HG02870 (cell line): ENCODE measurements at regions not wholly inside any gene's neighbourhood (a gene's known extent, or its start where the extent isn't known, plus 50 kb on each side); places are given as distances from the start of the nearest gene placed in this dataset.

ENCODE experiments used
- ATAC-seq: cut with Tn5 transposase; IDR thresholded peaks from one replicate; pipeline ENCODE4 v1.9.1; 2021; ENCODE audit warnings: mild to moderate bottlenecking, moderate library complexity; ENCODE audit not compliant: unreplicated experiment

DNA sequence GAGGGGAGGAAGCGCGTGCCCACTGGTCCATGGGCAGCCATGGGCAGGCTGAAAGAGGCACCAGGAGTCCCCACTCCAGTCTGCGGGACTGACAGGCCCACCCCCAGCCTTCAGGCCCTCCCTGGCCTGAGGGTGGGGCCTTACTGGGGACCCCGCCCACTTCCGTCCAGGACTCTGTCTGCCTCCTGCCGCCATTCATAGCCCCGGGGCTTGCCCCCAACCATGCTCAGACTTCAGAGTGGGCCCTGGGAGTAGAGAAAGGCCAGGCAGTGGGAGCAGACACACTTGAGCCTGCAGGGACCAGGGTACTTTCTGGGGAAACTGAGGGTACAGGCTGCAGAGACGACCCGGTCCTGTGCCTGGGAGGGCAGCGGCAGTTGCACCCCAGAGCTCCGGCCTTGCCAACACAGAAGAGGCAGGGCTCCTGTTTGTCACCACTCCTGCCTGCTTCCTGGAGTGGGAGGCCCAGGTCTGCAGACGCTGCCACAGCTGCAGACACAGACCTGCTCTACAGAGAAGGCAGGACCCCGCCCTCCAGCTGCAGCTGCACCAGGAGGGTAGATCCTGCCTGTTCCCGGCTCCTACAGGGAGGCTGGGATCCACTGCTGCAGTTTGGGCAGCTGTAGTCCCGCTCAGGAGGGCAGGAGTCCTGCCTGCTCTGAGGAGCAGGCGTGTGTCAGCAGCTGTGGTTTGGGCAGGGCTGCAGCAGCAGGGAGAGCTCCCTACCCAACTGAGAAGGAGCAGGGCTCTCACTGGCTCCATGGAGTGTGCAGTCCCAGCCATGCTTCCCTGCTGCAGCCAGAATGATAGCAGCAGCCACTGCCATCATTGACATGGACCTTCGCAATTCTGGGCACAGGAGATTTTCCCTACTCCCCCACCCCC is 387.9 kb upstream of the ANO3 start:
- no peak for ATAC-seq

DNA sequence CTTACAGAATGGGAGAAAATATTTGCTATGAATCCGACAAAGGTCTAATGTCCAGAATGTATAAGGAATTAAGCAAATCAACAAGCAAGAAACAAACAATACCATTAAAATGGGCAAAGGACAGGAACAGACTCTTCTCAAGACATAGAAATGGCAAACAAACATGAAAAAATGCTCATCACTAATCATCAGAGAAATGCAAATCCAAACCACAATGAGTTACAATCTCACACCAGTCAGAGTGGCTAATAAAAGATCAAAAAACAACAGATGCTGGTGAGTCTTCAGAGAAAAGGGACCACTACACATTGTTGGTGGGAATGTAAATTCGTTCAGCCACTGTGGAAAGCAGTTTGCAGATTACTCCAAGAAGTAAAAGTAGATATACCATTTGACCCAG is 382.0 kb upstream of the ANO3 start:
- ATAC-seq, result no peak

DNA sequence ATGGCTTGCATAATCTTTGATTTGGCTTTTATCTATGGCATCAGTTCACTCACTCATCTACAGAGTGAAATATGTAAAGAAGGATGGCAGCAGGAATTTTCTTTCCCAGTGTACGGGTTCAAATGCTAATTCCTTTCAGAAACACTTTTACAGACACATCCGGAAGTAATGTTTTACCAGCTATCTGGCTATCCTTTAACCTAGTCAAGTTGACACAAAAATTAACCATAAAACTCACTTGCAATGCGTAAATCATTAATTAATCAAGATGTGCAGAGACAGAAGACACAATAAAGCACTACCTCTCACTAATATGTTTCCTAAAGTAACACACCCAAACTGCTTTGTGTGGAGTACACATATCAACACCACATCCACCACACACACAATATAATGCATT is 378.9 kb upstream of the ANO3 start:
- no peak for ATAC-seq

DNA sequence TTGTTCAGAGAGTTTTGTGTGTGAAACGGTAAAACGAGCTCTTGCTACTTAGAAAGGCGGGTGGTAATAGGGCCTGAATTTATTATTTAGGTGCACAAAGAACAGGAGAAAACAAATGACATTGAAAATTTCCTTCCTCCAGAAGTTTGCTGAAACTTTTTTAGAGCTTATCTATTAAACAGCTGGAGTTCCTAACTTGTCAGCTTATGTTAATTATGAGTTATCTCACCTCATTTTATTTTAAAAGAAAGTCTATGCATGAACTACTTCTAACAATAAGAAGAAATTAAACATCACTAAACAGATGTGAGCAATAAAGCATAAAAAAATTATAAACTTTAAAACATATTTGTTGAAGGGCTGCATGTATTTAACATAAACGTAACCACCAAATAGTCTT is 373.9 kb upstream of the ANO3 start:
- ATAC-seq, result no peak

DNA sequence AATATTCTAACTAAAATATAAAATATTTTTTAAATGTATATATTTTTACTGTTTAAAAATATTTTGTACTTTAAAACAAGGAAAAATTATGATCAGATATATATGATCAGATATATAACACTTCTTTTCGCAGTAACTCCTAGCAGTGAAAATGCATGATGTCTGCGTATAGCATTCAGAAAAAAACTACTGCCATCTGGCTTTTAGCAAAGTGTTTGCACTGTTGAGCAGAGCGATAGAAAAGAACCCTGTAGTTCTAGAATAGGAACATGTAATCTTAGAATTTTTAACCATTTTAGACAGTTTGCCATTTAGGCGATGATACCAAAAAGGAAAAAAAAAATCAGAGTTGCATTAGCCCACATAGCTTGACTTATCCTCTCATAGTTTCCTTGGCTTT is 370.4 kb upstream of the ANO3 start:
- ATAC-seq, result no peak

DNA sequence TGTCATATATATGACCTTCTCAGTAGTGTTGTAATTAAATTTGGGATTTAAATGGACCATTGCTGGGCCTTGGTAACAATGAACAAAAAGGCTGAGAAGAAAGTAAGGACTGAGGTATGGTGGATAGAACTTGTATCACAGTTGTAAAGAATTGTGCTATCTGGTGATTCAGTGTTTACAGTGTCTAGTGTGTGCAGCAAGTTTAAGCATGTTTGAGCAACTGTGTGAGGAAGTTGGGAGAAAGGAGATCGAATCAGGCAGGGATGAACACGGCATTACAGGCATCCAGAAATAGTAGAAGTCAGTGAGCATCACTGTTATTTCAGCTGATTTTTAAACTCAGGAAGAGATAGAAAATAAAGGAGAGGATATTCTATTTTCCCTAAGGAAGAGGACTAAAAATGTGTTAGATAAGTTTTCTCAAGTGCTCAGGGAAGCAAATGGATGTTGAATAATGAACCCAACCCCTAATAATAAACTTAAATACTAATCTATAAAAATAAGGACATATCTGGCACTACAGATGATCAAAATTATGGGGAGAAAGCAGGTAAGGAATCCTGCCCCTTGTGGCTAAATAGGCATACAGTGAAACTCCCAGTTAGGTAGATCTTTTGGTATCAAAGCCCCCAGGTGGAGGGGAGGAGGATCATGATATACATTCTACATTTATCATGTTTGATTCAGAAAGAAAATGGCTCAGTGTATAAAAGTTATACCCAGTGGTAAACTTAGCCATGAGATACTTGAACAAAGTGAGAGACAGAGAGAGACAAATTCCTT is 361.0 kb upstream of the ANO3 start:
- no peak for ATAC-seq

DNA sequence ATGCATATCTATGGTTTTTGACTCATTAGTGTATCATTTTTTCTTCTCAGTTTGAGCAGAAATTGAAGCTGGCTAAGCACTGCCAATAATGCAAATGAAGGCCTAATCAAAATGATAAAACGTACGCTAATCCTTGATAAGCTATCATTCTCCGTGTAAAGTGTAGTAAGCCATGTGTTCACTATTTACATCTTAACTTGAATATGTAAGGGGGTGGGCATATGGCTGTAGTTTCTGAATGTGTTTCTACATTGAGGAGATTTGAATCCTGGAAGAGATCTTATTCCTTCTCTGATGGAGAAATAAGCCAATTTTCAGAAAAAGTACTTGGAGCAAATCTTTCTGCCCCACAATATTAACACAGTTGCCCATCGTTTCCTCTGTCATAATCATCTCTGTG is 351.8 kb upstream of the ANO3 start:
- ATAC-seq, result no peak

DNA sequence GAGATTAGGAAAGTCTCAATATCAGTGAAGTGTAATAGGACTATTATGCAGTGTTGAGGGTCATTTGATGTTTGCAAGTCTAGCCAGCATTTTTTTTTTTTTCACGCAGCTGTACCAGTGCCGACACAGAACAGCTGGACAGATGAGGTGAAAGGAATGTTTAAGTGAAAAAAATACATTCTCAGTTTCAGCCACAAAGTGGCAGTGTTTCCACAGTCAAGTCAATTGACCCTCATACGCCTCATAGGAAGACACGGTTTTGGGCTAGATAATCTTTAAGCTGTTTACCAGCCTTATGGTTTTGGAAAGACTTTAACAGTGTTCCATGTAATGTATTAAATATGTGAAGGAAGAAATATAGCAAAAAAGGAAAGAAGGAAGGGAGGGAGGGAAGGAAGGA is 349.9 kb upstream of the ANO3 start:
- peak; percentile 89 for ATAC-seq

DNA sequence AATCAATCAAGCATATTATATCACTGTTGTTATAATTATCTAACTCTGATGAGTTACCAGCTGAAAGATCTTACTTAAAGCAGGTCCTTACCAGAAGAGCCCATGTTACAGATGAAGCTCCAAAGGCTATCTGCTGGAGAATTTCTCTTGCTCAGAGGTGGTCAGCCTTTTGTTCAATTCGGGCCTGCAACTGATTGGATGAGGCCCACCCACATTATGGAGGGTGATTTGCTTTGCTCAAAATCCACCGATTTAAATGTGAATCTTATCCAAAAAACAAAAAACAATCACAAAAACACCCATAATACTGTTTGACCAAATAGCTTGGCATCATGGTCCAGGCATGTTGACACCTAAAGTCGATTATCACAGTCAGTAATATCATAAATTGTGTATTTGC is 348.6 kb upstream of the ANO3 start:
- no peak for ATAC-seq

DNA sequence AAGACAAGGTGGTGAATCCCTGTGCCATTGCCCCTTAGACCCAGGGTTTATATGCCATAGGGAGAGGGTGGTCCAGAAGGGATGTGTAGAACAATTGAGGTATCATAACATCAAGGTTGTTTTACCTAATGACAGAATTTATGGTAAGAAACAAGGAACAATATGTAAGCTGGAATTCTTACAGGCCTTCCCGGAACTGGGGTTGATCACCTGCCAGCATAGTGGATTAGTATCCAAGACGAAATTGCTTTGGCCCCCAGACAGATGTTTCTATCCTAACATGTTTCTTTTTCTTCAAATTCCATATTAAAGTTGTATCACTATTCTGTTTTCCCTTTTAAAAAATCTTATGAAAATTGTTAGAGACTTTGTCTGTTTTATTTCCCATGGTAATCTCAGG is 343.8 kb upstream of the ANO3 start:
- ATAC-seq, result no peak

DNA sequence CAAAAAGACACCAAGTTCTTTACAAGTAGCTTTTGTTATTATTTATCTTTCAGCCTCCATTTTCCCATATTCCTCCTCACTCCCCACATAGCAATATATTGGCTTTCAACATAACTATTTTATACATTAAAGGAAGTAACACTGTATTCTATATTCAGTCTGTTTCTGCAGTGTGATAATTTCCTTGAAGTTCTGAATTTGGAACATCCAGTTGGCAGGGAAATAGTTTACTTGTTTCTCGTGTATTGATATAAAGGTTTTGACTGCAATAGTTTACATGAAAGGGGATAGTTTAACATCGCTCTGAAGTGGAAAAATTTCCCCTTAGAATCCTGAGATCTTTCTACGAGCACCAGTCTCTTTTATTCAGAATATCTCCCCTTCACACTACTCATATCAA is 341.5 kb upstream of the ANO3 start:
- no peak for ATAC-seq

DNA sequence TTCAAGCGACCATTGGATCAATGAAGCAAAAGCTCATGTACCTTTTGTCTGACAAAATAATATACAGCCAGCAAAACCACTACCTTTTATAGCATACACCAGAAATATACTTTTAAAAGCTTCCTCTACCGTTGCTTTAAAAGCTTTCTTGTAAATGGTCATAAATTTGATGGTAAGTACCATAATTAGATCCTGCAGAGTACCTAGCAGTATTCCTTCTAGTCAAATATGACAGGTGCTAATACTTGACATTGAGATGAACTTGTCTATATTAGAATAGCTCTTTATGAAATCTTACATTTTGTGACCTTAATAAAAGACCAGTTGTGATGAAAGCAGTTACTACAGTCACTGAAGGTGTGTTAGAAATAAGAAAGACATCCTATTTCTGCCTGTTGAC is 340.5 kb upstream of the ANO3 start:
- no peak for ATAC-seq

DNA sequence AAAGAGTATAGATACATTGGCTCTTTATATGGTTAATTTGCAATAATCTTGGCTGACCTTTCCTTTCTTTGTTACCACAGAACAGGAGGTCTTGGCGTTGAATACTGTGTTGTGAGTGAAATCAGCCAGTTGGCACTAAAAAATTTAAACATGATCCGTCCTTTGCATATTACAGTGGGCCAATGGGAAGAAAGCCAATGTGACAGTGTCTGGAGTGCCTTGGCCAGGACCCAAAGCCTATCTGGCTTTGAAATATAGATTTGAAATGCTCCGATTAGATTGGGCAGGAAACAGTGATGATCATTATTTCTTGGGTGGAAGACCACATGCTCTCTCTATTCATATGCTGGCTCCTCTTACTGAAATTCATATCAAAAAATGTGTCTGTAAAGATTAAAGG is 339.6 kb upstream of the ANO3 start:
- no peak for ATAC-seq

DNA sequence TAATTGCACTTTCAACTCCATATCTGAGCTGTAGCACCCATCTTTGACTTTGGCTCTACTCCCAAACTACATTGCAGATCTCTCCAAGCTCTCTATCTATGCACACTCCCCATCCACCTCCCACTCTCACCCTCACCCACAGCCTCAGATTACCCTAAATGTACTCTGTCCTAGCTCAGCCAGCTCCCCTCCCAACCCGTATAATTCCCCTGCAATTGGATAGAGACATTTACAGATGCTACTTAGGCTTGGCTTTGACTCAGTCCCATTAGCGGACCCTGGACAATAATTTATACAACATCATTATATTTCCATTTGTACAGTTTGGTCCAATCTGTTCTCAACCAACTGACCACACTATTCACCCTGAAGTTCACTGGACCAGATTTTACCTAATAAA is 338.9 kb upstream of the ANO3 start:
- ATAC-seq, result no peak

DNA sequence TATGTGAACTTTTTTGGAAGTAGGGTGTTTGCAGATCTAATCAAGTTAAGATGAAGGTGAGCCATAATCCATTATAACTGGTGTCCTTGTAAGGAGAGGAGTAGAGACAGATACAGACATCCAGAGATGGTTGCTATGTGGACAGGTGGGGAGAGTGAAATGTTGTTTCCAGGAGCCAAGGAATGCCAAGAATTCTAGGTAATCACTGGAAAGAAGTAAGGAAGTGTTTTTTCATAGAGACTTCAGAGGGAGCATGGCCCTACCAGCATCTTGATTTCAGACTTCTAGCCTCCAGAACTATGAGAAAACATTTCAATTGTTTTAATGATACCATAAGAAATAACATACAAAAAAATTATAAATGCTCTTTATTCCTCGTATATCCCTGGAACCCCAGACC is 320.5 kb upstream of the ANO3 start:
- no peak for ATAC-seq

DNA sequence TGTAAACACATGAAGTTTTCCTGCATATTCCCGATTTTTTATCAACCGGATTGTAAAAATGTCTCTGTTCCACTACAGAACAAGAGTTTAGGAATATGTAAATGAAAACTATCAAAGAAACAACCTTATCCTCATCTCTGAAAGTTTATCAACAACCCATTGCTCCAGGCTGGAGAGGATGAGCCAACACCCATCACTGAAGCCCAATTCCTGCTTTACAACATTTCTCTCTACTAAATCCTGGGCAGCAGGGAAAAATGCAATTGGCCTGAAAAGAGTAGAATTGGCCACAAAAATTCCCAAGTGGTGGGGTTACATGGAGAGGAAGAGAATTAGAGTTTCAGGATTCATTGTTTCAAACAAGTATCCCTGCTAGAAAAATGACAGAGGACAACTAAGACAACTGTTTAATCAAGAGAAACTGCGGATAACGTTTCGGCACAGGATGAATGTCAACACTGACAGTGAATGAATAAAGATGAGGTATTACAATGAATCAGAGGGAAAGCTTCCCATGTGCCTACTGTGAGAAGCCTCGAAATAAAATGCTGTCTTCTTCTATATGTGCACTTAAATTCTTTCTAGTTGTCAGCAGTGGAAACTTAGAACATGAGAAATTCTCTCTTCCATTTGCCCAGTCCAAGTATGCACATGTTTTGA is 317.3 kb upstream of the ANO3 start:
- no peak for ATAC-seq

DNA sequence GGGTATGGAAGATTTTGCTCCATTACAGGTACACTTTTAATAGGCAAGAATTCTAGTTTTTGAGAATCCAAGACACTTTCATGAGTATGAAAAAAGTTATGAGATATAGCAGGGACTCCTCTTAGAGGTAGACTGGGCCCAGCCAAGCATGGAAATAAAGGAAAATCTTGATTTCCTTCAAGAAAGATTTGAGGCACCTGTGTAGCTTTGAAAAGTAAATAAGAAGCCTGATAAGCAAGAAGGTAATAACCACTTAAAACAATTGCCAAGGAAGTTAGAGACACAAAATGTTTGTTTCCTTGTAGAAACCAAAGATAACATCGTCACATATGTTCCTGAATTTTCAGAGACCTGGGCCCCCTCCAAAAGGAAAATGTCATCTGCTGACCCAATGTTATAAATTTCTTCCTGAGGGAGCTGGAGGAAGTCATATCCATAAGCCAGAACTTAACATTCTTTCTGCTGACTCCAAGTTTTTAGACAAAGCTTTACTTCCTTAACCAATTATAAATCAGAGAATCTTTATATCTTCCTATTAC is 314.5 kb upstream of the ANO3 start:
- ATAC-seq, result no peak

DNA sequence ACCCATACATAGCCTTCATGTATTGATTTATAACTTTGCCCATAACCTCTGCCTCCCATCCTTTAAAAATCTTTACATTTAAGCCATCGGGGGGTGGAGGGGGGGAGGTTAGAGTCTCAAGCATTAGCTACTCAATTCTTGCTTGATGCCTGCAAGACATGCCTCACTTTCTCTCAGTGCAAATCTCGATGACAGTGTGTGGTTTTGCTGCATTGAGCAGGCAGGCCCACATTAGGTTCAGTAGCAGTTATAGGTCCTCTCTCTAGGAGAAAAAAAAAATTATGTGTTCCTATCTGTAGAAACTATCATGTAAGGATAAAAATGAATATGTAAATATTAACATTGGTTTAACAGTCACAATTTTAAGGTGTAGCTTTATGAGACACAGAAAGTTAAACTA is 314.0 kb upstream of the ANO3 start:
- ATAC-seq, result no peak

DNA sequence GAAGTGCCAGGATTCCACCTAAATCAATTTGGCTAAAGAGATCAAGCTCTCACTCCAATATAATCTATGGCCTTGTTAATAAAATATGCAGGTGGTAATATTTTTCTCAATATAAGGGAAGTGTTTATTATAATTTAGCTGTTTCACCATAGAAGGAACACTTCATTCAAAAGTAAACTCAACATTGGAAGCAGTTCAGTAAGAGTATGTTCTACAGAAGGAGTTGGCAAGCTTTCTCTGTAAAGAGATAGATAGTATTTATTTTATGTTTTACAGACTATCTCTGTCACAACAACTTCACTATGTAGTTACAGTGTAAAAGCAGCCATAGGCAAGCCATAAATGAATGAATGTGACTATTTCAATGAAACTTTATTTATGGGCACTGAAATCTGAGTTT is 313.6 kb upstream of the ANO3 start:
- no peak for ATAC-seq

DNA sequence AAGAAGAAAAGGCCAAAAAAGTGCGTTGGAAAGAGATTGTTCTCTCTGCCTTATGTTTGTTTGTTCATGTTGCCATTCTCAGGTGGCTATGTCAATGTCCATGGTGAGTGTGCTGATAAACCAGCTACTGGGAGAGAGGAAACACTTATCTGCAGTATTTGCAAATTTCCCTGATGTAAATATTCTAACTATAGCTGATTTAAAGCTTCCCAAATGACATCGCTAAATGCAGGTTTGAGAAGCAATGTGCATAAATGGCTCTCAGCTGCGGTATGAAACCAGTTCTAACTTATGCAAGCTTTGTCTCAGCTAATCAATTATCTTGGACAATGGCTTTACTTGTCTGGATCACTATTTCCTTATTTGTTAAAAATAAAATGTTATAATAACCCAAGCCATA is 312.5 kb upstream of the ANO3 start:
- no peak for ATAC-seq

DNA sequence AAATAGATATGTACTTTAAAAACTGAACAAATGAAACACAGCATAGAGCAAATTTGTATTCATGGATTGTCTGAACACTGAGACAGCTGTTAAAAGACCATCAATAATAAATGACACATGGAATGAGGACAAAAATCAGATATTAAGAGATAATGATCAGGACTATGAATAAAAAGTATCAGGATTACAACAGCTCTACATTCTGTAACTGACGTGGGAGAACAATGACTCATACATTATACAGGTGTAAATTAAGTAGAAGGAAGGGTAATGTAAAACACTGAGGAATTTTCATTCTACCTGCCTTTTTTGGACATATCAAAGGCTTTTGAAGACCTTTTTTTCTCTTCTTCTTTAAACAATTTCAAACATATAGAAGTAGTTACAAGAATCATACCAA is 310.9 kb upstream of the ANO3 start:
- ATAC-seq, result no peak

DNA sequence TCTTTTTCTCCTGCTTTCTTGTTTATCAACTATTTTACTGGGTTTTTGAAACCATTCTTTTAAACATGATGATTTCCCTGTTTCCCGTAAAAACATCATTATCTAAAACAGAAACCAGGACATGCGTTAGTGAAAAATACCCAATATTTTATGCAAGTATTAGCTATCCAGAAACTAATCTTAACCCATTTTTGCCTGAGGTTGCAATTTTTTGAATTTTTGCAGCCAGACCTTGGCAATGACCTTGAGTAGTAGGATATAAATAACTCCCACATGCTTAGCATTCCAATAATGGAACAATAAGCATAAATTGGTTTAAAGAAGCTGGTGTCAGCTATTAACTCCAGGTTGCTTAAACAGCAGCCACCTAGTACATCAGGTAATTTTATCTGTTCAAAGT is 308.9 kb upstream of the ANO3 start:
- no peak for ATAC-seq
